ENCODE measurements at regions not wholly inside any gene's neighbourhood (a gene's known extent, or its start where the extent isn't known, plus 50 kb on each side); places are given as distances from the start of the nearest gene placed in this dataset.

DNA sequence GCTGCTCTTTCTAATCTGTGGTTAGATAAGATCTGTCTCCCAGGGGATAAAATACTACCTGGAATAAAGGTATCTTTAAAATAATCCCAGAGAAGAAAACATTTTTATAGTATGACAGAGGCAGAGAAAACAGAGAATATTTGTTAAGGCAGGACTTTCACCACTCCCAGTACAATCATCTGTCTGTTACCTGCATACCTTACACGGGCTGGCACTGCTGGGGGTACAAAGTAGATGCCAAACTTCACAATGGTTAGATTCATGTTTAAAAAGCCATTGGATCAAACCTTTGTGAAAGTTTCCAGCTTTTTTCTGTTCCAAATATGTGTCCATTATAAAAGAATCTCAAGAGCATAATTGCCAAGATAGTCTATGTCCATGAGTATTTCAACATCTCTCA lies 273.6 kb upstream of the BTG1 start:
- TF ChIP-seq, protein P1, sequence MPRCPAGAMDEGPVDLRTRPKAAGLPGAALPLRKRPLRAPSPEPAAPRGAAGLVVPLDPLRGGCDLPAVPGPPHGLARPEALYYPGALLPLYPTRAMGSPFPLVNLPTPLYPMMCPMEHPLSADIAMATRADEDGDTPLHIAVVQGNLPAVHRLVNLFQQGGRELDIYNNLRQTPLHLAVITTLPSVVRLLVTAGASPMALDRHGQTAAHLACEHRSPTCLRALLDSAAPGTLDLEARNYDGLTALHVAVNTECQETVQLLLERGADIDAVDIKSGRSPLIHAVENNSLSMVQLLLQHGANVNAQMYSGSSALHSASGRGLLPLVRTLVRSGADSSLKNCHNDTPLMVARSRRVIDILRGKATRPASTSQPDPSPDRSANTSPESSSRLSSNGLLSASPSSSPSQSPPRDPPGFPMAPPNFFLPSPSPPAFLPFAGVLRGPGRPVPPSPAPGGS (IDR thresholded peaks at IDR 0.05): no peak
- no peak for TF ChIP-seq NR3C1 (IDR thresholded peaks at IDR 0.05)
- Histone ChIP-seq H3K27ac (no peak overlapping the region), H3K9me3 (no peaks in the 10 kb centered on the region), H3K4me1 (peaks cover 25% of the 10 kb centered on the region), H3K4me2 (no peak overlapping the region), H3K4me3 (no peak overlapping the region)
- WGBS (ENCODE audit: missing lambda C conversion rate): 58% methylated on average over 1 of the region's 1 CpG
- ATAC-seq: no peak
- CTCF ChIA-PET: interaction anchor here (0.8 kb wide), 1 partner anchor 11 kb away, joined by 3 read pairs; no protein-coding TSS in a partner anchor
- POLR2A ChIA-PET: no interaction called here
- no peak for FAIRE-seq
- DNase-seq (ENCODE audit: low read depth in 1 of 2, low spot score in 1 of 2): no peak

DNA sequence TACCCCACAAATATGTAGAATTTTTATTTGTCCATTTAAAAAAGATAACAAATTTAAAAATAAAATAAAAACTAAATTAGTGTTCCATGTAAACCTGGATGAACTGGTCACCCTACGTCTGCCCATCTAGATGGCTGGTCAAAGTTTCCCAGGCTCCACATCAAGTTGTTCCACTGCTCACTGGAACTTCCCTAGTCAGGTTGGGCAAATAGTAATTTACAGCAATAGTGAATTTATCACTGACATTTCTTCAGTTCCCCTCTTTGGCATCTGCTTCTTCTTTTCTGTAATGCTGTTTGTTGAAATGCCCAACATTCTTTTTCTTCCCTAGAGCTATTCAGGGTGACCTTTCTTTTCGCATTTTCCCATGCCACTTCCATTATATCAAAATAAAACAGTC lies 272.7 kb upstream of the BTG1 start:
- TF ChIP-seq EP300 (IDR thresholded peaks at IDR 0.05) (no peak), EHF (CRISPR knock-in tag; IDR thresholded peaks at IDR 0.05) (no peak), MAZ (IDR thresholded peaks at IDR 0.05; ENCODE audit: borderline replicate concordance, low read depth, low read length) (no peak), ZC3H11A (IDR thresholded peaks at IDR 0.05) (no peak), ZNF302 (CRISPR knock-in tag; IDR thresholded peaks at IDR 0.05) (no peak), EHMT2 (IDR thresholded peaks at IDR 0.05; ENCODE audit: low read depth) (no peak)
- TF ChIP-seq, protein P2, sequence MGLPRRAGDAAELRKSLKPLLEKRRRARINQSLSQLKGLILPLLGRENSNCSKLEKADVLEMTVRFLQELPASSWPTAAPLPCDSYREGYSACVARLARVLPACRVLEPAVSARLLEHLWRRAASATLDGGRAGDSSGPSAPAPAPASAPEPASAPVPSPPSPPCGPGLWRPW (IDR thresholded peaks at IDR 0.05): no peak
- TF ChIP-seq, protein P3, sequence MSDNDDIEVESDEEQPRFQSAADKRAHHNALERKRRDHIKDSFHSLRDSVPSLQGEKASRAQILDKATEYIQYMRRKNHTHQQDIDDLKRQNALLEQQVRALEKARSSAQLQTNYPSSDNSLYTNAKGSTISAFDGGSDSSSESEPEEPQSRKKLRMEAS (IDR thresholded peaks at IDR 0.05): no peak
- TF ChIP-seq, protein P4, sequence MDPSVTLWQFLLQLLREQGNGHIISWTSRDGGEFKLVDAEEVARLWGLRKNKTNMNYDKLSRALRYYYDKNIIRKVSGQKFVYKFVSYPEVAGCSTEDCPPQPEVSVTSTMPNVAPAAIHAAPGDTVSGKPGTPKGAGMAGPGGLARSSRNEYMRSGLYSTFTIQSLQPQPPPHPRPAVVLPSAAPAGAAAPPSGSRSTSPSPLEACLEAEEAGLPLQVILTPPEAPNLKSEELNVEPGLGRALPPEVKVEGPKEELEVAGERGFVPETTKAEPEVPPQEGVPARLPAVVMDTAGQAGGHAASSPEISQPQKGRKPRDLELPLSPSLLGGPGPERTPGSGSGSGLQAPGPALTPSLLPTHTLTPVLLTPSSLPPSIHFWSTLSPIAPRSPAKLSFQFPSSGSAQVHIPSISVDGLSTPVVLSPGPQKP (IDR thresholded peaks at IDR 0.05; ENCODE audit: low read depth, low read length): no peak
- TF ChIP-seq, protein P5, sequence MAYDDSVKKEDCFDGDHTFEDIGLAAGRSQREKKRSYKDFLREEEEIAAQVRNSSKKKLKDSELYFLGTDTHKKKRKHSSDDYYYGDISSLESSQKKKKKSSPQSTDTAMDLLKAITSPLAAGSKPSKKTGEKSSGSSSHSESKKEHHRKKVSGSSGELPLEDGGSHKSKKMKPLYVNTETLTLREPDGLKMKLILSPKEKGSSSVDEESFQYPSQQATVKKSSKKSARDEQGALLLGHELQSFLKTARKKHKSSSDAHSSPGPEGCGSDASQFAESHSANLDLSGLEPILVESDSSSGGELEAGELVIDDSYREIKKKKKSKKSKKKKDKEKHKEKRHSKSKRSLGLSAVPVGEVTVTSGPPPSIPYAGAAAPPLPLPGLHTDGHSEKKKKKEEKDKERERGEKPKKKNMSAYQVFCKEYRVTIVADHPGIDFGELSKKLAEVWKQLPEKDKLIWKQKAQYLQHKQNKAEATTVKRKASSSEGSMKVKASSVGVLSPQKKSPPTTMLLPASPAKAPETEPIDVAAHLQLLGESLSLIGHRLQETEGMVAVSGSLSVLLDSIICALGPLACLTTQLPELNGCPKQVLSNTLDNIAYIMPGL (CRISPR knock-in tag; IDR thresholded peaks at IDR 0.05; ENCODE audit: borderline replicate concordance): no peak
- TF ChIP-seq, protein P6, sequence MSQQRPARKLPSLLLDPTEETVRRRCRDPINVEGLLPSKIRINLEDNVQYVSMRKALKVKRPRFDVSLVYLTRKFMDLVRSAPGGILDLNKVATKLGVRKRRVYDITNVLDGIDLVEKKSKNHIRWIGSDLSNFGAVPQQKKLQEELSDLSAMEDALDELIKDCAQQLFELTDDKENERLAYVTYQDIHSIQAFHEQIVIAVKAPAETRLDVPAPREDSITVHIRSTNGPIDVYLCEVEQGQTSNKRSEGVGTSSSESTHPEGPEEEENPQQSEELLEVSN (IDR thresholded peaks at IDR 0.05; ENCODE audit: borderline replicate concordance, low read depth): no peak
- CTCF ChIA-PET: interaction anchor here (0.8 kb wide), 1 partner anchor 10 kb away, joined by 3 read pairs; no protein-coding TSS in a partner anchor

DNA sequence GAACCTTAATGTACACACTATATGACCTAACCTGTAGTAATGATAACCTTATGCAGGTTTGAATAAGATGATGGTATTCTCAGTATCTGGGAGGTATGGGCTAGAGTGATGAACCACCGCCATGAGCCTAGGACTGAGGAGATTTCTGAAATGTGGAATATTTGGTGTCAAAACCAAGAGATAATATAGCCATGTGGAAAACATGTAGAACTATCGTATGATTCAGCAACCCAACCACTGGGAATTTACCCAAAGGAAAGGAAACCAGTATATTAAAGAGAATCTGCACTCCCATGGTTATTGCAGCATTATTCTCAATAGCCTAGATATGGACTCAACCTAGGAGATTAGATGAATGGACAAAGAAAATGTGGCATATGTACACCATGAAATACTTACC lies 271.7 kb upstream of the BTG1 start:
- 93% methylated on average over 2 of the region's 2 CpGs for WGBS (ENCODE audit: missing lambda C conversion rate)
- ChIA-PET POLR2A (no interaction called here), CTCF (no interaction called here)
- Histone ChIP-seq H3K9me3 (no peaks in the 10 kb centered on the region), H3K4me2 (no peak overlapping the region), H3K4me1 (peaks cover 18% of the 10 kb centered on the region), H3K27ac (no peak overlapping the region), H3K4me3 (no peak overlapping the region)
- ATAC-seq (no peak), DNase-seq (ENCODE audit: low read depth in 1 of 2, low spot score in 1 of 2) (no peak), FAIRE-seq (no peak)
- TF ChIP-seq SREBF2 (IDR thresholded peaks at IDR 0.05) (no peak), POLR2A (IDR thresholded peaks at IDR 0.05; ENCODE audit: low read length) (no peak), ZC3H11A (IDR thresholded peaks at IDR 0.05) (no peak), NFE2L2 (conservative IDR thresholded peaks at IDR 0.05; ENCODE audit: low read length) (no peak), CBX8 (IDR thresholded peaks at IDR 0.05) (no peak), KDM1A (IDR thresholded peaks at IDR 0.05; ENCODE audit: low read depth) (no peak), KDM5A (IDR thresholded peaks at IDR 0.05) (no peak), RAD21 (conservative IDR thresholded peaks at IDR 0.05 in 1 of 2, IDR thresholded peaks at IDR 0.05 in 1 of 2) (no peak), MYC (IDR thresholded peaks at IDR 0.05; ENCODE audit: borderline replicate concordance, low read length) (no peak), JUN (IDR thresholded peaks at IDR 0.05) (no peak), HEYL (CRISPR knock-in tag; IDR thresholded peaks at IDR 0.05) (no peak), BHLHE40 (IDR thresholded peaks at IDR 0.05; ENCODE audit: low read depth, low read length) (no peak)
- TF ChIP-seq, protein P2 (IDR thresholded peaks at IDR 0.05): no peak
- TF ChIP-seq, protein P7, sequence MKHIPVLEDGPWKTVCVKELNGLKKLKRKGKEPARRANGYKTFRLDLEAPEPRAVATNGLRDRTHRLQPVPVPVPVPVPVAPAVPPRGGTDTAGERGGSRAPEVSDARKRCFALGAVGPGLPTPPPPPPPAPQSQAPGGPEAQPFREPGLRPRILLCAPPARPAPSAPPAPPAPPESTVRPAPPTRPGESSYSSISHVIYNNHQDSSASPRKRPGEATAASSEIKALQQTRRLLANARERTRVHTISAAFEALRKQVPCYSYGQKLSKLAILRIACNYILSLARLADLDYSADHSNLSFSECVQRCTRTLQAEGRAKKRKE (CRISPR knock-in tag; IDR thresholded peaks at IDR 0.05; ENCODE audit: low read depth): no peak
- TF ChIP-seq, protein P1 (IDR thresholded peaks at IDR 0.05): no peak
- TF ChIP-seq, protein P4 (IDR thresholded peaks at IDR 0.05; ENCODE audit: low read depth, low read length): no peak

More for the DNA sequence above, 272.7 kb upstream of the BTG1 start:
- DNase-seq (ENCODE audit: low read depth in 1 of 2, low spot score in 1 of 2) (no peak), ATAC-seq (no peak), FAIRE-seq (no peak)
- Histone ChIP-seq H3K4me1 (peaks cover 18% of the 10 kb centered on the region), H3K4me2 (no peak overlapping the region), H3K9me3 (no peaks in the 10 kb centered on the region), H3K4me3 (no peak overlapping the region), H3K27ac (no peak overlapping the region)
- POLR2A ChIA-PET: no interaction called here
- 87% methylated on average over 2 of the region's 2 CpGs for WGBS (ENCODE audit: missing lambda C conversion rate)

Measured in A549 (cell line).